ENCODE measurements at regions not wholly inside any gene's neighbourhood (a gene's known extent, or its start where the extent isn't known, plus 50 kb on each side); places are given as distances from the start of the nearest gene placed in this dataset.
A peak's percentile ranks its signal among the peaks of the same experiment; 100 is the strongest.

DNA sequence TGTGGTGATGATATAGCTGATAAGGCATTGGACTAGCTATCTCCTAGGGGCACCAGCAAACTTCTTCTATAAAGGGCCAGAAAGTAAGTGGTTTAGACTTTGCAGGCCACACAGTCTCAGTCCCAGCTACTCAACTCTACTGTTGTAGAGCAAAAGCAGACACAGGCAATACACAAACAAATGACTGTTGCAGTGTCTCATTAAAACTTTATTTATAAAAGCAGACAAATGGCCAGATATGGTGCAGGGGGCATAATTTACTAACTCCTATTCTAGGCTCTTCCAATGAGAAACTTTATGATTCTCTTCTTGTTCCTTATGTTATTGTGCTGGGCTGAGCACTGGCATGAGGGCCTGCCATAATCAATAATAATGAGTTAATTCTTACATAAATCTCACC, 176.8 kb upstream of the POU3F1 start:
- DNase-seq (ENCODE audit: low spot score) = no peak

DNA sequence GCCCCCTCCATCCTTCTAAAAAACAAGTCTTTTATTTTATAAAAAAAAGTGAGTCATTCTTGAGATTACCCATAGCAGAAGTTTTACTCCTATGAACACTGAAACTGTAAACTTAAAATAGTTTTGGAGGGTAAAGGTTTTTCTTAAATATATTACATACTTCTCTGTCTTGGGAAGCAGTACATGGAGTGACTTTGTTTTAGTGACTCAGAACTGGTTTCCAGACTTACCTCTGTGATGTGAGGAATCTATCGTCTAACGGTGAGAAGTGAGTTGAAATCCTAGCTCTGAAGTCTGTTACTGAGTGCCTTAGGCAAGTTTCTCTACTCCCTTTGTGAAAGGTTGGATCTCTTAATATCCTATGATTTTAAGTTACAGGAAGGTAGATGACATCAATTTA, 176.3 kb upstream of the POU3F1 start:
- DNase-seq (ENCODE audit: low spot score) = no peak

DNA sequence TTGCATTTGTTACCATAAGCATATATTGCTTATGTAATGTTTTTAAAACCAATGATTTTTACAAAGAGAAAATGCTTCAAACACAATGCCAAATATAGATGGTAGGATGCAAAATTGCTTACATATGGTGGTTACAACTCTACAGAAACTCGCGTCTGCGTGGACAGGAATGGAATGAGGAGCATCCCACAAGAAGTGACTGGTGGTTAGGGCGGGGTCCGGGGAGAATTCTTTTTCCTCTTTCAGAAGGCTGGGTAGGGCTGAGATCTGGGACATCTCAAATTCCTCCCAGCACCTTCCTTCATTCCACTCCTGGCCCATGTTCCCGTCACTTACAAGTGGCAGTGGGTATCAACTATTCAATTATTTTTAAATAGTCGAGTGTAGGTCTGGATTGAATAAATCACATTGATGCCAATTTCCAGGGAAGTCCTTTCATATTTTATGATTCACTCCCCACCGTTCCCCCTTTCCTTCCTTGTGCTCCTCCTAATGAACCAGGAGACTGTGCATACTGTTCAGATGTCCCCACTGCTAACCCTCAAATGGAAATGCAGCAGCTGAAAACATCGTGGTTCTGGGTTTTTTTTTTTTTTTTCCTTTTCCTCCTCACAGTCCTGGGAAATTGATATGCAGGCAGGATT, 174.5 kb upstream of the POU3F1 start:
- DNase-seq (ENCODE audit: low spot score) = peak; percentile 59

DNA sequence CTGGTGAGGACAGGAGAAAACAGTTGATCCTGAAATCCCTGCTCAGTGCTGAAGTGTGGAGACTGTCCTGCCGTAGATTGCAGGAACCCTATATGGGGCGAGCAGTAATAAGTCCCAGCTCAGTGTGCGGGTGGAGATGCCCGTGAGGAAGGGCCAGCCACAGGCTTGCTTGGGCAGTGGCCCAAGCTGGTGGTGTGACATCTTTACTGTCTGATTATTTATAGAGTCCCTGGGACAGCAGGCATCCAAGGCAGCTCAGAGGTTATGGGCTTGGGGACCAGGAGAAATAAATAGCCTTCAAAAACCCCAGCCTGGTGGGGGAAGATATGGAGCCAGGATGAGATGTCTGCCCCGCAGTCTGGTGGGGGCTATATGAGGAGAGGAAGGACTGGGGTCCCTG, 170.7 kb upstream of the POU3F1 start:
- no peak for DNase-seq (ENCODE audit: low spot score)

DNA sequence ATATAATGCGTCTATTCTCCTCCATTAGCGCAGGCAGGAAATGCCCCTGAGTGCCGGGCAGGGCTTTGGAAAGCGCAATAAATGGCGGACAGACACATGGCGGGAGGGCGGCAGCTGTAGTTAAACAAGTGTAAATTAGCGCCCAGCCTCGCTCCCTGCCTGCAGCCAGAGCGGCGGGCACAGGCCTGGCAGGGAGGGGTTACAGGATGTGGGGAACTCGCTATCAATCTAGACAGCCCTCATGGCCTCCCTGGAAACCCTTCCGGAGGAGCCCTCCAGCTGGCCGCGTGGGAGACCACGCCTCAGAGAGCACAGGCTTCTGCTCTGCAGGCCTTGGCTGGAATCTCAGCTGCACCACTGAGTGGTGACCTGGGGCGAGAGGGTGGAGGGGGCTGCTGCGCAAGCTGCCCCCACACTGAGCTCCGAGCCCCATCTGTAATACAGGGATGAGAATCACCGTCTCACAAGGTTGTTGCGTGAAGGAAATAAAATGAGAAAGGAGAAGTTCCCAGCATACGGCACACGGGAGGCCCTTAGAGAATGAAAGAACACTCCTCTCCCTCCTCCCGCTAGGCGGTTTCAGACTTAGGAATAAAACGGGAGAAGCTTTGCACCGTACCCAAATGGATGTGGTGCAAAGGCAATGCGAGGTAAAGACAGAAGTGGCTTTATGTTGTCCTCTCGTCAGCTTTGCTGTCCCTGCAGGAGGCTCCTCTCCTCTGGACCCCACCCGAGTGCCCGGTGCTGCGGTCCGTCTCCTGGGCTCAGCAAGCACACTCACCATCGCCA, 167.2 kb upstream of the POU3F1 start:
- no peak for DNase-seq (ENCODE audit: low spot score)

DNA sequence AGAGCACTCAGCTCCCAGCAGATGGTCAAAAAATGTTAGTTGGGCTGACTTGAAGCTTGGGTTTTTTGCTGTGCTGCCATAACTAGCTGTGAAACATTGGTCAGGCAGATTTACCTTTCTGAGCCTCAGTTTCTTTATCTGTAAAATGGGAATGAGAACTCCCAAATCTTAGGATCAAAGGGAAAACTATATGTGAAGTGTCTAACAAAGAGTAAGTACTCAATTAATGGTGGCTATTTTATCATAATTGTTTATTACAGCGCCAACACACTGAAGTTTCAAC, 164.2 kb upstream of the POU3F1 start:
- no peak for DNase-seq (ENCODE audit: low spot score)

DNA sequence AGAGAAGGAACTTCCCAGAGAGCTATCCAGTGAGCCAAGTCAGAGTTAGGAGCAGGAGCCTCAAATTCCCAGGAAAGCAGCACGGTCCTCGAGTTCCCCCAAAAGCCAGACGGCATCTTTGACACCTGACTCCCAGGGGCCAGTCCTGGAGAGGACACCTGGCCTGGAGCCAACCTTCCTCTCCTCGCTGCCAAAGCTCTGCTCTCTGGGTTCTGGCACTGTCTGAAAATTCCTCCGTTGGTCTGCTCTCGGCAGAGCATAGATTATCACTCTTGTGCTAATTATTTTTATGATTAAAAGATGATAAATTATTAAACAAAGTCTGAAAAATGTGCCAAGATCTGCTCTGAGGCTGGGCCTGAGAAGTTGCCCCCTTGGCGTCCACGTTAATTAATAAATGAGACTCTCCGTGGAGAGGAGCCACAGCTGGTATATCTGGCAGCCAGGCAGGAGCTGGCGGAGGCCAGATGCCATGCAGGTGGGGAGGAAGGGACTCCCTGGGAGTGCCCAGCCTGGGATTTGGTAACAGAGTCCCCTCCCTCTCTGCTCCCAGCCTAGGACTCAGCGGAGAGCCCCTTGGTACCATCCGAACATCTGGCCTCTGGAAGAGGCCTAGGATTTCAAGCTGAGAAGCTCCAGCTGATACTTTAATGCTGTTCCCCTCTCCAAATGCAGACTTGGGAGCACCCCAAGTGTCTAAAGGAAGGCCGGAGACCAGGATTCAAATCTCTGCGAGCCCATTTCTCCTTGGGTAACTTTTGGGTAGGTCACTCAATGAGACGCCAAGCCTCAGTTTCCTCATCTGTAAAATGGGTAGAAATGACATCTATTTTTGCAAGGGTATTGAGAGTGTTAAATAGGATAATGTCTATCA, 163.7 kb upstream of the POU3F1 start:
- no peak for DNase-seq (ENCODE audit: low spot score)

DNA sequence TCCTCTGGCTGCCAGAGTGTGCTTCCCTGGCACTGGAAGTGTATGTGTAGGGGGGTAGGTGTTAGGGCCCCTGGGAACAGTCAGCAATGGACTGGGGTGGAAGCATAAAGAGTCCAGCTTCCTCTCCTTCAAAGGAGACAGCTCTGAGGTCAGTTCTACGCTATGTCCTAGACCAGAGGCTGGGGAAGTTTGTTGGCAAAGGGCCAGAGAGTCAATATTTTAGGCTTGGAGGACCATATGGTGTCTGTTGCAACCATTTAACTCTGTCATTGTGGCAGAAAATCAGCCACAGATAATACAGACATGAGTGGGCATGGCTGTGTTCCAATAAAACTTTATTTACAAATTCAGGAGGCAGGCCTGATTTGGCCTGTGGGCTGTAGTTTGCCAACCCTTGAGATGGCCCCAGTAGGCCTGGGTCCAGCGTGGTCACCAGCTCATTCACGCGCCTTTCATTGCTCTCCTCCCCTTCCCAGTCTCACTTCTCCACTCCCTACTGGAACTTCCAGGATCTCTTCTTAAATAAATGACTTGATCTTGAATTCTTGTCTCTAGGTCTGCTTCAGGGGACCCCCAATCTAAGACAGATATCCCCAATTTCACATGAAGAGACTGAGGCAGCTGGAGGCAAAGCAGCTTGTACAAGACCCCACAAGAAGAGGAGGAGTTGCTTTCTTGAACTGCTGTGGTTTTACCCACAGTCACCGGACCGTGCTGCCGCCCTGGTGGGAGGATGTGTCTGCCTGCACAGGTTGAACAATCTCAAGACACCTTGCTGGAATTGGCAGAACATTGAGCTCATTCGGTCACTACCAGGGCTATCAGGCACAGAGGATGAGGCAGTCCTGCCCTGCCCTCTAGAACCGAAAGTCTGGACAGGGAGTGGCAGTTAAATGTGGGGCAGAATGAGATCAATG, 162.4 kb upstream of the POU3F1 start:
- DNase-seq (ENCODE audit: low spot score) = no peak

DNA sequence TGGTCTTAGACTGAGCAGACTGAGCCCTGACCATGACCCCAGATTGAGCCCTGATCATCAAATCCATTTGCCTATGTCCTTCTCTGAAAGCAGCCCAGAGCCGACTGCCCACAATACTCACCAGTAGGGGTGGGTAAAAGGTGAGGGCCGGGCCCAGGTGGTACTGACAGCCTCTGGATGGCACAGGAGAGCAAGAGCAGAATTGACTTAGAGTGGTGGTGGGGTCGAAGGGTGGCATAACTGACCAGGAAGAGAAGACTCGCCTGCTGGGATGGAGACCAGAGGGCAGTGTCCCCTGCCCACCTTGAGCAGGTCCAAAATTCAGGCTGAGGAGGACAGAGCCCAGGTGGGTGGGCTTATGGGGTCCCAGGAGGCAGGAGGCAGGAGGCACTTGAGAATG, 161.3 kb upstream of the POU3F1 start:
- no peak for DNase-seq (ENCODE audit: low spot score)

DNA sequence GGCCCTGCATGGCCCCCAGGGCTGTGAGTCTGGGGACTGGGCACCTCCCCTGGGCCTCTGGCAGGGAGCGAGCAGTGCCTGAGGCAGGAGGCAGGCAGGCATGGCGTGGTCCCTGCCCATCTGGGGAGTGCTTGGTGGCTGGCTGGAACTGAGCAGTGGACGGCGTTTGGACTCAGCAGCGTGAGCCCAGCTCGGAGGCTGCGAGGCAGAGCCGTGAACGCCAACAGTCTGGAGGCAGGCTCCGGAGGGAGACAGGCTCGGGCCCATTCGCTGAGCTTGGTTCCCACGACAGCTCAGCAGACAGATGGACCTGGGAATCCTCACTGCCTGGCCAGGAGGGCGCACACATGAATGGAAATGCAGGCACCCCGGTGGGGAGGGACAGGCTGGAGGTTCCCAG, 160.7 kb upstream of the POU3F1 start:
- no peak for DNase-seq (ENCODE audit: low spot score)

DNA sequence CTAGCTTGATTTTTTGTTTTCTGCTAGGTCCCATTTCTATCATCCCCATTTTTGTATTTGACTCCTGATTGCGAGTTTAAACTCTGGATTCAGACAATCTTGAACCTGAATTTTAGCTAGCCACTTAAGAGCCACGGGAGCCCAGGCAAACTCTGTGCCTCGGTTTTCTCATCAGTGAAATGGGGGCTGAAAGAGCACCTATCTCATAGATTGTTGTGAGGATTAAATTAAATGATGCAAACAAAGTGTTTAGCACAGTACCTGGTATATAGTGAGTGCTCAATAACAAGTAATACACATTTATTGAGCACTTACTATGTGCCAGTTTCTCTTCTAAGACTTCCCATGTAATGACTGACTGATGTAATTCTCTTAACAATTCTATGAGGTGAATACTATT, 158.1 kb upstream of the POU3F1 start:
- no peak for DNase-seq (ENCODE audit: low spot score)

DNA sequence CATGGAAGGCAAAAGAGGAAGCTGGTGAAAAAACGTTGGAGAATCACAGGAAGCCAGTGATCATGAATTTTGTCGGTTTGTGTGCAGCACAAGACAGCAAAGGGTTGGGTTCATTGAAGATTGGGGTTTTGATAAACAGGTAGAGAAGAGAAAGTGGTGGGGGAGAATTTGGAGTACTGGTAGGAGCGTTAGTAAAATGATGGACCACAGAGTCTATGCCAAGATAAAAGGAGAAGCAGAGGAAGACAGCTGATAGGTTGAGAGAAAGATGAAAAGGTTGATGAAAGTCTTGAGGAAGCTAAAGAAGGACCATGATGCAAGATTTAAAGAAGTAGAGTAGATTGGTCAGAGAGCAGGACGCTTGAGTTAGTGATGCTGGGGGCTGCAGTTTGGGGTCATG, 156.8 kb upstream of the POU3F1 start:
- DNase-seq (ENCODE audit: low spot score) = no peak

DNA sequence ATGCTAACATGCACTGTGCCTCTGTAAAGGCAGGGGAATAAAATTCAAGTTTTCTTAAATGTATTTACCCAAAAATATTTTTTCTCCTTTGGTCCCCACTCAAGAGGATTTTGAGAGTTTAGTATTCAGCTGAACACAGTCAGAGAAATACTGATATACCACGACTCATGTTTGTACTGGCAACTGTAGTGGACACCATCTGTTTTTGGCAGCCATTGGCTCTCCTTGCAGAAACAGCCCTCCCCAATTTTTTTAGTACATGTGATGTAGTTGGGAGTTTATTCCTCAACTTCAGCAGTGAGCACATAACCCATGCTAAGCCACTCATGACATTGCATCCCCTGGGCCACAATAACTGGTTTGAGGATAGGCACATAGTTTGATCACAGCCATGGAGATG, 154.8 kb upstream of the POU3F1 start:
- no peak for DNase-seq (ENCODE audit: low spot score)

DNA sequence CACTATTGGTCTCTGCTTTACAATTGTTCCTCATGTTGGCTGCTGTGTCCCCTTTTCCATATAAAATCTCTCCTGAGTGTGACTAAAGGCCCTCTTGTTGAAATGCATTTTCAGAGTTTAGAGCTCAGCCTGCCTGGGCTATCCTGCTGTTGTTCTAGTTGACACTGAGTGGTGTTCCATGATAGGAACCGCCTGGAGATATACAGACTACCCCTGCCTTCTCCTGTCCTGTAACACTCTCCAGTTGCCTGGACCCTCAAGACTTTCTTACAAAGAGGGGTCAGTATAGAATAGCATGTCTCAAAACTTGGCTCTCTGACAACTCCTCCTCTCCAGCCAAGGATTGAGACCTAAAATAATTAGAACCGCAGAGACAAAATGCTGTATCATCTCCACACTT, 152.0 kb upstream of the POU3F1 start:
- no peak for DNase-seq (ENCODE audit: low spot score)

DNA sequence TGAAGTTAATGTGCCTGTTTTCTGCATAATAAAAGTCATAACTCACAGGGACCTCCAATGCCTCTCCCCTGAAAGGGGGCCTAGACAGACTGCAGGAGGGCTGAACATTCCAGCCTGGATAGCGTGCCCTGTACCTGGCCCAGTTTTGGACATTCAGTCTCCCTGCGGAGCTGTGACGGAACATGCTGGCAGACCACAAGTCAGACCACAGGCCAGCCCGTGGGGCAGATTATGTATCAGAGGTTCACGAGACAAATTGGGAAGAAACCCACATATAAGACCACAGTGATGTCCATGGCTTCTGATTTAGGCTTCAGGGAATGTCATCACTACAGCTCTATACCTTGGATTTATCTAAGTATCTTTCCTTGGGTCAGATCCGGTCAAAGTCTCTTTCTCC, 151.5 kb upstream of the POU3F1 start:
- no peak for DNase-seq (ENCODE audit: low spot score)

DNA sequence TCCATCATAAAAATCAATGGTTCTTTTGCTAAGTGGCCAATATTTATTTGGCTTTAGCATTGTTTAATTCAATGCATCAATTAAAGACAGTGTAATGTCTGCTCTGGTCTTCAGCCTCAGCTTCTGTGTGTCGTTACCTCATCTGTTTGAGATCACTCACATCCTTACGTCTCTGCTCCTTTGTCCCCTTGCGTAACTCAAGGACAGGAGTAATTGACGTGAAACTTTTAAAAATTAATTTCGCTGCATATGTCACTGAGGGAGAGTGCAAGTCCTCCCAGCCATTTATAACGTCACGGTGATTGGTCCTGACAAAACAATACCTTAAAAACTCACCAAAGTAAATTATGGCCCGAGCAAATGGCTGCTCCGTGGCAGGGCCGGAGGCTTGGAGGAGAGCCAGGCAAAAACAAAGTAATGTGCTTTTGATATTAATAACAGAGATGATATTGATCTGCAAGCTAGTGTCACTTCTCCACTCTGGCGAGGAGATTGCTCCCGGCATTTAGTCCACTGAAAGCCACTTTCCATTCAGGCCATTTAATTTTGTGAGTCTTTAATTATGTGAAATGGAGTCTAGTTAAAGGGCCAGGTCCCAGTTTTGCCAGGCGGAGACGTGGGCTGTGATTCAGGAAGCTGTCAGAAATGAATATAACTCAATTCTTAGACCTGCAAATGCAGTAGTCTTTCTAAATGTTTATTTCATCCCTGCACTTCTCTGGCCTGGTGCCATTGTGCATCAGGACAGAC, 150.9 kb upstream of the POU3F1 start:
- no peak for DNase-seq (ENCODE audit: low spot score)

DNA sequence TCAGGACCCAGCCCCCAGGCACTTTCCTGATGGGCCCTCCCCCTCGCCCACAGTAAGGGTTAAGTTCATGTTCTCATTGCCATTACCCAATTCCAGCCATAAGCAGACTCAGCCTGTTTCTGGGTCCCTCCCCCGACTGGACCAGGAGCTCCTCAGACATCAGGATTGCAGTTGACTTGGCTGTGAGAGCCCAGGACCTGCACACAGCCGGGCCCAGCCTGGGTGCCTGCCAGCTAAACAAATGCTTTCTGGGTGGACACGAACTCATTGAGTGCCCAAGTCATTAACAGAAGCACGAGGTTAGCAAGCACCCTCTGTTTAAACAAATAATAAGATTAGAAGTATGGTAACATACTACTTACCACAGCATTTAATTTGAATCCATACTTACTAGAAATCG, 147.9 kb upstream of the POU3F1 start:
- DNase-seq (ENCODE audit: low spot score) = no peak

DNA sequence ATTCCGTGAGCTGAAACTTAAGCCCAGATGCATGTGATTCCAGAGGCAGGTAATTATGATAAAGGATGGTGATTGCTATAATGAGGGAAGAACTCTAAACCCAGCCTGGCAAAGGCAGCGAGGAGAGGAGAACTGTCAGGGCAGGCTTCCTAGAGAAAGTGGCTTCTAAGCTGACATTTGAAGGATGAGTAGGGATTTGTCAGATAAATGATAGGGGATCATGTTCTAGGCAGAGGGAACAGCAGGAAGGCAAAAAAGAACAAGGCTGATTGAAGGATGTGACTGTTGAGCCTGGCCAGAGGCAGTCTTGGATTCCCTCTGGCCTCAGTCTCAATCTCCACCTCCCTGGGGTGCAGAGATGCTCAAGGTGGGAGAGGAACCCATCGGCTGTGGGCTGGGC, 146.4 kb upstream of the POU3F1 start:
- DNase-seq (ENCODE audit: low spot score) = no peak

DNA sequence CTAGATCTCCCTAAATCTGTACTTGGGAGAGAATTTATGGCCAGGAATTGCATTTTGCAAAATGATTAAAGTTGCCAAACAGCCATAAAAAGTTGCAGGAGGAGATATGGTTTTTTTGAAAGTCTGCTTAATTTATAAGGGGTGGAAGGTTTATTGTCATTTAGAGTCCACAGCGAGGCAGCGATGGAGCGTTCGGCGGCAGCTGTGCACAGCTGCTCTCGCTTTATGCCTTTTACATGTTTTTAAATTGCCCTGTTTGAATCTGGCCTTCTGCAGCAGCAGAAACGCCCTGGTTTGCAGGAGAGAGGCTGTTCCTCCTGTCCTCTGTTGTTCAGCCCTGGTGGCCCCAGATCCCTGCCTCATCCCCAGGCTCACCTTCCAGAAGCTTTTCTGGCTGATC, 144.9 kb upstream of the POU3F1 start:
- peak; percentile 63 for DNase-seq (ENCODE audit: low spot score)

DNA sequence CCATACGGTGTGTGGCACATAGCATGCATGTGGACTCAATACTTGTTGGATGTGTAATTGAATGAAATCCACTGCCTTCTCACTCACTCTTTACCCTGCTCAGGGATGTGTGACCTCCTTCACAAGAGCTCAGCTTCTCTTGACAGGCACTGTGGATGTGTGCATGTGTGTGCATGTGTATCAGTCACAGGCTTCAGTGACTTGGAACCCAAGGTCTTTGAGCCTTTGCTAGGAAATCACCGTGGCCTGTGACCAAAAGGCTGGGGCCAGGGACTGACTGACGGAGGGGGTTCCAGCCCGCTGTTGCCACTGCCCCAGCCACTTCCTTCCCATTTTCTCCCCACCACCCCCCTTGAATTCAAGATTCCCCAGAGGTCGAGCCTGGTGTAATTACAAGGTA, 144.4 kb upstream of the POU3F1 start:
- DNase-seq (ENCODE audit: low spot score) = no peak

DNA sequence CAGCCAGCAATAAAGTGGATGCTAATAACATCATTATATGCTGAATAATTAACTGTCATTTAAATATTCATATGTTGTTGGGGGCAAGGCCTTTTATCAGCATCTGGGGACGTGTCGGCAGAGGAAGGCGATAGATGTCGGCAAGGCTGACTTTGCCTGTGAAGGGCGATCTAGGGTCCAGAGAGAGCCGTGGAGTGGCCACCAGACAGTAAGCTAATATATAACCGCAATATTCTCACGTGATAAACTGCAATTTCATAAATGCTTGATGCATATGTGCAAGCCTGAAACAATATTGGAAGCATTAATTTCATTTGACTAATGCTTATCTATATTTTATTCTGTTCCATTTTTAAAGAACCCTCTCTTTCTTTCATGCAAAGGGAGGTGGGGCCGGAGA, 141.0 kb upstream of the POU3F1 start:
- DNase-seq (ENCODE audit: low spot score) = no peak

Data from umbilical cord (tissue), 1 donor.